ENCODE measurements at regions not wholly inside any gene's neighbourhood (a gene's known extent, or its start where the extent isn't known, plus 50 kb on each side); places are given as distances from the start of the nearest gene placed in this dataset.

DNA sequence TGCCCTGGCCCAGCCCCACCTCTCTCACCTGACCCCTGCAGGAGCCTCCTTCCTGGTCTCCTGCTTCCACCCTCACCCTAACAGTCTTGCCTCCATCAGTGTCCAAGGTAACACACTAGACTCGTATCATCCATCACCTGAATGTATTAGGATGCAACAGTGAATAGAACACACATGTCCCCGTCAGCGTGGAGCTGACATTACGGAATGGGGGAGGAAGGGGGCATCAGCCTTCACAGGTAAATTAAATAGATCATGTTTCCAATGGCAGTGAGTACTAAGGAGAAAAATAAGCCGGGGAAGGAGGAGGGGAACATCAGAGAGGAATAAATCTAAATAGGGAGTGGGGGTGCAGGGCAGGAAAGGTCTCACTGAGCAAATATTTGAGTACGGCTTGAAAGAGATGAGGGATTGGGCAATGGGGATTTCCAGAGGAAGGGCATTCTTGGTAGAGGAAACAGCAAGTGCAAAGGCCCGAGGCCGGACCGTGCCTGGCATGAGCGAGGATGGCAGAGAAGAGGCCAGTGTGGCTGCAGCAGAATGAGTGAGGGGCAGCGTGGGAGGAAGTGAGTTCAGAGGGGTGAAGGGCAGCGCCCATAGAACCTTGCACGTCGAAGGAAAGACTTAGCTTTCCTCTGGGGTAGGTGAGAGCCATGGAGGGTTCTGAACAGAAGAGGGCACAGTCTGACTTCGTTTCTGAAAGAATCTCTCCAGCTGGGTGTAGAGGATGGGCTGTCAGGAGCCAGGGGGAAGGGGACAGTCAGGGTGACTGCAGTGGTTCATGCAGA lies 110.1 kb upstream of the PTPN1 start:
- Histone ChIP-seq H3K9me3 (ENCODE audit: control insufficient read depth in 5 of 5, low read length in 5 of 5) (no peaks in the 10 kb centered on the region), H3K27me3 (ENCODE audit: control insufficient read depth in 5 of 5, insufficient read depth in 4 of 5, low read length in 5 of 5) (no peaks in the 10 kb centered on the region), H3K4me3 (ENCODE audit: low read depth in 1 of 5, low read length in 5 of 5) (no peak overlapping the region), H3K4me1 (ENCODE audit: control insufficient read depth in 5 of 5, insufficient read depth in 5 of 5, low read length in 5 of 5) (peaks cover 2 to 35% (median 21%) of the 10 kb centered on the region in 5 donors), H3K27ac (ENCODE audit: low read depth, low read length) (no peak overlapping the region), H3K36me3 (ENCODE audit: control insufficient read depth in 5 of 5, insufficient read depth in 5 of 5, low read length in 5 of 5) (no peaks in the 10 kb centered on the region), H3K9ac (ENCODE audit: low read length in 5 of 5) (no peak overlapping the region)

DNA sequence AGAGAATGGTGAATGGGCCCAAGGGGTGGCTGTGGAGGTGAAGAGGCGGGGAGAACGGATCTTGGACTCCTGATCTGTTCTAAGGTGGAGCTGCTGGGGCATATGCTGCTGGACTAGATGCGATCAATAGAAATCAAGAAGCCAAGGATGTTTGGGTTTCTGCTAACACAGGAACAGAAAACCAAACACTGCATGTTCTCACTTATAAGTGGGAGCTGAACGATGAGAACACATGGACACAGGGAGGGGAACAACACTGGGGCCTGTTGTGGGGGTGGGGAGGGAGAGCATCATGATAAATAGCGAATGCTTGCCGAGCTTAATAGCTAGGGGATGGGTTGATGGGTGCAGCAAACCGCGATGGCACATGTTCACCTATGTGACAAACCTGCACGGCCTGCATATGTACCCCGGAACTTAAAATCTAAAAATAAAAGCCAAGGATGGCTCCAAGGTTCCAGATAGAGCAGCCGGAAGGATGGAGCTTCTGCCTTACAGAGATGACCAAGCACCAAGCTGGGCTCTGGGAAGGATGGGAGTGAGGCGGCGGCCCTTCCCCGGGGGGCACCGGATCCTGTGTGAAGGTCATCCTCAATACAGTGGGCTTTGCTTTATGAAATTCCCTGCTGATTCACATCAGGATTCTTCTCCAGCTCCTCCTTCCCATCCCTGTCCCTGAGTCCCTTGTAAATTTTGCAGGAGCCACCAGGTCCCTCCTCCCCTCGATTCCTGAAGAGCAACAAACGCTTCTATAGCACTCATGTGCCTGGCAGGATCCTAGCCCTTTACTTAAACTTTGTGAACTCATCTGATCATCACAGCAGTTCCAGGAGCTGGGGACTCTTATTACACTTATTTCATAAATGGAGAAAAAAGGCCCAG lies 109.2 kb upstream of the PTPN1 start:
- Histone ChIP-seq H3K4me1 (ENCODE audit: control insufficient read depth in 5 of 5, insufficient read depth in 5 of 5, low read length in 5 of 5) (peaks cover 5 to 37% (median 25%) of the 10 kb centered on the region in 5 donors), H3K9me3 (ENCODE audit: control insufficient read depth in 5 of 5, low read length in 5 of 5) (no peaks in the 10 kb centered on the region), H3K27ac (ENCODE audit: low read depth, low read length) (no peak overlapping the region), H3K9ac (ENCODE audit: low read length in 5 of 5) (no peak overlapping the region), H3K27me3 (ENCODE audit: control insufficient read depth in 5 of 5, insufficient read depth in 4 of 5, low read length in 5 of 5) (no peaks in the 10 kb centered on the region), H3K4me3 (ENCODE audit: low read depth in 1 of 5, low read length in 5 of 5) (no peak overlapping the region), H3K36me3 (ENCODE audit: control insufficient read depth in 5 of 5, insufficient read depth in 5 of 5, low read length in 5 of 5) (no peaks in the 10 kb centered on the region)

DNA sequence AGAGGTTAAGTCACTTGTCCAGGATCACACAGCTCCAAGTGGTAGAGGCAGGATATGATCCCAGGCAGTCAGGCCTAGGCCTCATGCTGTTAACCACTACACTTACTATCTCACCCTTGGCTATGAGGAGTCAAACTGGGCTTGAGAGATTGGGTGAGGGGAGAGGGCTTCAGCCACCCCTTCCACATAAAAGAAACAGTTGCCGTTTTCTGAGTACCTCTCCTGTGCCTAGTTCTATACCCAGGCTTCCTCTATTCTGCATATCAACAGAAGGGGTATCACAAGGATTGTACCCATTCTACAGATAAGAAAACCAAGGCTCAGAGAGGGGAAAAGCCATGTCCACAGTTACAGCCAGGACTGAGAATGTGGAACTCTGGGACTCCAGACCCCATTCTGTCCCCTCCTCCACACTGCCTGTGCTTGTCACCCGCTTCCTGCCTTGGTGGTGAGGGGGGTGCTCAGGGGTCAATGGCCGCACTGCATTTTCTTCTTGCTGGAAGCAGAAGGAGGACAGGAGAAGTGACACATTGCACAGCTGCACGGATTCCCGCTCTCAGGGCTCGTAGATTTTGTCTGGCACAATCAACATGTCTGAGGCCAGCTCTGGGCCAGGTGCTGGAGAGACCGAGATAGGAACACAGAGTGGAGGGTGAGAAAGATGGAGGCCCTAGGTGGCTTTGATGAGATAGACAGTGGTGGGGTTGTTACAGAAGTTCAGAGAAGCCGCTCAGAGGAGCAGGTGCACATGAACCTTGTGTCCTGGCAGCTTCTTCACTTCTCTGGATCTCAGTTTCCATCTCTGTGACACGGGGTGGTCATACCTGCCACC lies 108.4 kb upstream of the PTPN1 start:
- Histone ChIP-seq H3K27me3 (ENCODE audit: control insufficient read depth in 5 of 5, insufficient read depth in 4 of 5, low read length in 5 of 5) (no peaks in the 10 kb centered on the region), H3K9me3 (ENCODE audit: control insufficient read depth in 5 of 5, low read length in 5 of 5) (no peaks in the 10 kb centered on the region), H3K36me3 (ENCODE audit: control insufficient read depth in 5 of 5, insufficient read depth in 5 of 5, low read length in 5 of 5) (no peaks in the 10 kb centered on the region), H3K9ac (ENCODE audit: low read length in 5 of 5) (no peak overlapping the region), H3K4me1 (ENCODE audit: control insufficient read depth in 5 of 5, insufficient read depth in 5 of 5, low read length in 5 of 5) (peaks cover 5 to 37% (median 26%) of the 10 kb centered on the region in 5 donors), H3K27ac (ENCODE audit: low read depth, low read length) (no peak overlapping the region), H3K4me3 (ENCODE audit: low read depth in 1 of 5, low read length in 5 of 5) (no peak overlapping the region)

DNA sequence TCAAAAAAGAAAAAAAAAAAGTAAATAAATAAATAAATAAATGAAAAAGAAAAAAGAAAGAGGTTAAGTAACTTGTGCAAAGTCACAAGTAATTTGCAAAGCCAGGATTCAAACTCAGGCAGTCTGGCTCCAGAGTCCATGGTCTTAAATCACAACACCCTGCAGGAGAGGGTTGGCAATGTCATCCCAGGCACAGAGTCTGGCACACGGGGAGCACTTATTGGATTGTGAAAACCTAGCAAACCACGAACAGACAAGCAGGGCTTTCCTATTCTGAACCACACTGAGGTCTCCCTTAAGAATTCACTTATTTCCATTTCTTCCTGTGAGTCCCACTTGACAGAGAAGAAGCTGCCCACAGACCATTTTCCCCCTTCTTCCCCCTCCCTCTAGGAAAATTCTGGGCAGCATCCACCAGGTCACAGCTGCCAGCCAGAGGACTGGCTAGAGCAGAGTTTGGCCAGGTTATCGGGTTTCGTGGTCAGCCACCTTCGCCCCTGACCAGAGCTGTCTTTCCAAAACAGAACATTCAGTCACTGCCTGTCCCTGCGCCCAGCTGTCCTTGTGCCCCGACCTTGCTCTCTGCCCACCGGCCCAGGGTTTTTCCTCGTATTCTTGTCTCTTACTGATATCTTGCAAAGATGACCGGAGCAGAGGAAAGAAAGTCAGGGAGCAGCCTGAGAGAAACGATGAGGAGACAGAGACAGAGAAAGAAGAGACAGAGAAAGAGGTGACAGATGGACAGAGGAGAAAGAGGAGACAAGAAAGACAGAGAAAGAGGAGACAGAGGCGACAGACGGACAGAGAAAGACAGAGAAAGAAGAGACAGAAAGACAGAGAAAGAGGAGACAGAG lies 106.4 kb upstream of the PTPN1 start:
- Histone ChIP-seq H3K4me1 (ENCODE audit: control insufficient read depth in 5 of 5, insufficient read depth in 5 of 5, low read length in 5 of 5) (peaks cover 5 to 37% (median 26%) of the 10 kb centered on the region in 5 donors), H3K27ac (ENCODE audit: low read depth, low read length) (no peak overlapping the region), H3K4me3 (ENCODE audit: low read depth in 1 of 5, low read length in 5 of 5) (no peak overlapping the region), H3K9ac (ENCODE audit: low read length in 5 of 5) (no peak overlapping the region), H3K36me3 (ENCODE audit: control insufficient read depth in 5 of 5, insufficient read depth in 5 of 5, low read length in 5 of 5) (no peaks in the 10 kb centered on the region), H3K9me3 (ENCODE audit: control insufficient read depth in 5 of 5, low read length in 5 of 5) (no peaks in the 10 kb centered on the region), H3K27me3 (ENCODE audit: control insufficient read depth in 5 of 5, insufficient read depth in 4 of 5, low read length in 5 of 5) (no peaks in the 10 kb centered on the region)

DNA sequence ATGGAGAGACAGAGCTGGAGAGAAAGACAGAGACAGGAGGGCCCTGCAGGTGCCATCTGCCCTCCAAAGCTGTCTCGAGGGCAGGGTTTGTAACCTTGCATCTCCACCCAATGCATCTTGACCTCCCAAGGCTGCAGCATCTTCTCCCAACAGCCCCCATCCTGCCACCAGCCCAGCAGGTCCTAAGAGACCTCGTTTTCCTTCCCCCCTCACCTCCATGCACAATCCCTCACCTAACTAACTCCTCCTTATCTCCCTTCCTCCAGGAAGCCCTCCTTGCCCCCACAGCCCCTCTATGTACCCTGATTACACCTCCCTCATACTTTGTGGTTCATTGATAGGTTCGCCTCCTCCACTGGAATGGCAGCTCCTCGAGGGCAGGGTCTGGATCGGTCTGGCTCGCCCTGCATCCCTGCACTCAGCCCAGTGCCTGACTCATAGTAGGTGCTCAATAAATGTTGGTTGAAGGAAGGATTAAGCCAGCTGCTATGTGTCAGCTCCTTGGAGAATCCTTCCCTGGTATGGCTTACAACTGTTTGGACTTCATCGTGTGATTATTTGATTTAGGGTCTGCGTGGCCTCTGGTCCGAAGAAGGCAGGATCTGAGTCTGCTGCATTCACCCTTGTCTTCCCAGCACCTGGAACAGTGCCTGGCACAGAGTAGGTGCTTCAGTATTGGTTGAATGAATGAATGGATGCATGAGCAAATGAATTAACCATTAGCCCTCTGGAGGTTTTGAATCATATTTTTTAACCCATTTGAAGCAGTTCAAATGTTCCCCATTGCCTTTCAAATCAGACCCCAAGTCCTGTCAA lies 105.6 kb upstream of the PTPN1 start:
- Histone ChIP-seq H3K4me1 (ENCODE audit: control insufficient read depth in 5 of 5, insufficient read depth in 5 of 5, low read length in 5 of 5) (peaks cover 7 to 36% (median 25%) of the 10 kb centered on the region in 5 donors), H3K9ac (ENCODE audit: low read length in 5 of 5) (no peak overlapping the region), H3K4me3 (ENCODE audit: low read depth in 1 of 5, low read length in 5 of 5) (no peak overlapping the region), H3K36me3 (ENCODE audit: control insufficient read depth in 5 of 5, insufficient read depth in 5 of 5, low read length in 5 of 5) (no peaks in the 10 kb centered on the region), H3K27ac (ENCODE audit: low read depth, low read length) (no peak overlapping the region), H3K9me3 (ENCODE audit: control insufficient read depth in 5 of 5, low read length in 5 of 5) (no peaks in the 10 kb centered on the region), H3K27me3 (ENCODE audit: control insufficient read depth in 5 of 5, insufficient read depth in 4 of 5, low read length in 5 of 5) (no peaks in the 10 kb centered on the region)

DNA sequence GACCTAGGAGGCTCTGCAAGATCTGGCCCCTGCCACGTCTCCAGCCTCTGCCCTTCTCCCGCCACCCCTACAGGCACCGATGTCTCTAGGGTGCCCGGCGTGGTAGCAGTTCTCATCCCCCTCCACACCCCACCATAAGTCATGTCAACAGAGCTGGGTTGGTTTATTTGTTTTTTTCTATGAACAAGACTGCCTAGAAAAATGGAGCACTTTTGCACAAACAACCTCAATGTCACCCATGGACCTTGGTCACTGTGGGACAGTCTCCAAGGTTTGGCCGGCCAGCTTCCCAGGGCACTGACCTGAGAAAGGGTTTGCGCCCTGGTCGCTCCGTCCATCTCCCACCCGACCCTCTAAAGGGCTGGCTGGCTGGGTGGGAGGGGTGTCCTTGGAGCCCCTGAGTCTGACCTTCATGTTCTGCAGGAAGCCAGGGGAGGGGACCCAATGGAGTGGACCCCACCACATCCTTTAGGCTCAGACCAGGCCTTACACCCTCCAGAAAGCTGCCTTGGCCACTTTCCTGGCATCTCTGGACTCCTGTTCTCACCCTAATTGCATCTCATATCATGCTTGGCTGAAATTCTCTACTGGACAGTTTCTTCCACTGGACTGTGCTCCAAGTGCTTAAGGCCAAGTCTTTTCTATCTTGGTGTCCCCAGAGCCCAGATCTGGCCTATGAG lies 104.8 kb upstream of the PTPN1 start:
- H3K27ac ChIP-seq (ENCODE audit: low read depth, low read length): no peak overlapping the region
- H3K4me1 ChIP-seq (ENCODE audit: control insufficient read depth in 5 of 5, insufficient read depth in 5 of 5, low read length in 5 of 5): peaks cover 7 to 29% (median 28%) of the 10 kb centered on the region in 5 donors
- no peak overlapping the region for H3K4me3 ChIP-seq (ENCODE audit: low read depth in 1 of 5, low read length in 5 of 5)
- peaks cover 0 to 2% (median 0%) of the 10 kb centered on the region in 5 donors for H3K9me3 ChIP-seq (ENCODE audit: control insufficient read depth in 5 of 5, low read length in 5 of 5)
- no peak overlapping the region for H3K9ac ChIP-seq (ENCODE audit: low read length in 5 of 5)
- H3K27me3 ChIP-seq (ENCODE audit: control insufficient read depth in 5 of 5, insufficient read depth in 4 of 5, low read length in 5 of 5): no peaks in the 10 kb centered on the region
- no peaks in the 10 kb centered on the region for H3K36me3 ChIP-seq (ENCODE audit: control insufficient read depth in 5 of 5, insufficient read depth in 5 of 5, low read length in 5 of 5)

DNA sequence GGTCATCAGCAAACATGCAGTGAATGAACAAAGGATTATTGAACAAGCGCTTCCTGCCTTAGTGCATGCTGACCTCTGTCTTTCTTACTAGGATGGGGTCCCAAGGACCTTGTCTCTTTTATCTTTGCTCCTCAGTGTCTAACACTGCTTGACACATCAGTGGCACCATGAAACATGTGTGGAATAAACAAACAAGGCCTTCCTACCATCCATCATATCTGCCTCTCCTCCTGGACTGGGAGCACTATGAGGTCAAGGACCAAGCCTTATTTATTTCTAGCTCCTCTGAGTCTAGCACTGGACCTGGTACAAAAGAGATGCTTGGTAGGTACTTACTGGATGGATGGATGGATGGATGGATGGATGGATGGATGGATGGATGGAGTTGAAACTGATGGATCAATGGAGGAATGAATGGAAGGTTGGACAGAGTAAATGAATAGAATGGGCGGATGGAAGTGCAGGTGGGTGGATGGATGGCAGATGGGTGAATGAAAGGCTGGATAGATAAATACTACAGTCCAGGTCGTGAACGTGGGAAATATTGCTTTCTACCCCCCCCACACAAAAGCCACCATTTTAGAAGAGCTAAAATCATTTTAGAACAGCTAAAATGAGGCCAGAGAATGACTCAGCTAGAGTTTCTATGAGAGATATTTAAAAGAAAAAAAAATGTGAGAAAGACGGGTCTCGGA lies 104.1 kb upstream of the PTPN1 start:
- H3K4me3 ChIP-seq (ENCODE audit: low read depth in 1 of 5, low read length in 5 of 5): no peak overlapping the region
- H3K9me3 ChIP-seq (ENCODE audit: control insufficient read depth in 5 of 5, low read length in 5 of 5): peaks cover 0 to 4% (median 0%) of the 10 kb centered on the region in 5 donors
- no peaks in the 10 kb centered on the region for H3K27me3 ChIP-seq (ENCODE audit: control insufficient read depth in 5 of 5, insufficient read depth in 4 of 5, low read length in 5 of 5)
- no peaks in the 10 kb centered on the region for H3K36me3 ChIP-seq (ENCODE audit: control insufficient read depth in 5 of 5, insufficient read depth in 5 of 5, low read length in 5 of 5)
- H3K9ac ChIP-seq (ENCODE audit: low read length in 5 of 5): no peak overlapping the region
- no peak overlapping the region for H3K27ac ChIP-seq (ENCODE audit: low read depth, low read length)
- peaks cover 7 to 29% (median 26%) of the 10 kb centered on the region in 5 donors for H3K4me1 ChIP-seq (ENCODE audit: control insufficient read depth in 5 of 5, insufficient read depth in 5 of 5, low read length in 5 of 5)

DNA sequence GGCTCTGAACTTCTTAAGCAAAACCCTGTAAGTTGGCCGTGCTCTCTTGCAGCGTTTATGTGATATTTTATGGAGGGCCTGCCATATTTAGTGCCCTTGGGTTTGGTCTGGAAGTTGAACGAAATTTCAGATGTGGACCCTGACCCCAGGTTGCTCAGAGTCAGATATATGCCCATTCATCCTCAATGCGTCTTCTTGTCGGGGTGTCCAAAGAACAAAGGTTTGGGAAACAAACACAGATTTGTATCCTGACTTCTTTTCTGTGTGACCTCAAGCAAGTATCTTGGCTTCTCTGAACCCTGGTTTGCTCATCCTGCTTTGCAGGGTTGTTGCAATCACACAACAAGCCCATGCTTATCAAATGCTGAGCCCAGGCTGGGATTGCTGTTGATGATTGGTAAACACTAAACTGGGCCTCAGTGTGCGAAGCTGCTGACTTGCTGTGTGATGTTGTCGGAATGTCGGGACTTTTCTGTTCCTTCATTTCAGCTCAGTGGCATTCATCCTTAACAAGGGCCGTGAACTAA lies 103.5 kb upstream of the PTPN1 start:
- Histone ChIP-seq H3K9ac (ENCODE audit: low read length in 5 of 5) (no peak overlapping the region), H3K4me3 (ENCODE audit: low read depth in 1 of 5, low read length in 5 of 5) (no peak overlapping the region), H3K27me3 (ENCODE audit: control insufficient read depth in 5 of 5, insufficient read depth in 4 of 5, low read length in 5 of 5) (no peaks in the 10 kb centered on the region), H3K27ac (ENCODE audit: low read depth, low read length) (no peak overlapping the region), H3K4me1 (ENCODE audit: control insufficient read depth in 5 of 5, insufficient read depth in 5 of 5, low read length in 5 of 5) (peaks cover 7 to 29% (median 26%) of the 10 kb centered on the region in 5 donors), H3K9me3 (ENCODE audit: control insufficient read depth in 5 of 5, low read length in 5 of 5) (peaks cover 0 to 4% (median 0%) of the 10 kb centered on the region in 5 donors), H3K36me3 (ENCODE audit: control insufficient read depth in 5 of 5, insufficient read depth in 5 of 5, low read length in 5 of 5) (no peaks in the 10 kb centered on the region)
